Fibroblast of peridontal ligament (primary cell): ENCODE measurements at regions not wholly inside any gene's neighbourhood (a gene's known extent, or its start where the extent isn't known, plus 50 kb on each side); places are given as distances from the start of the nearest gene placed in this dataset.

Experiments used
- DNase-seq: peaks from one replicate; pipeline ENCODE4 v3.0.0-alpha.2; 2010; ENCODE audit errors: extremely low read depth

- DNase-seq, result no peak
These were observed 326.7 kb downstream of the ATP23 start for GRCh38 chr12:58268069-58268468.

DNA sequence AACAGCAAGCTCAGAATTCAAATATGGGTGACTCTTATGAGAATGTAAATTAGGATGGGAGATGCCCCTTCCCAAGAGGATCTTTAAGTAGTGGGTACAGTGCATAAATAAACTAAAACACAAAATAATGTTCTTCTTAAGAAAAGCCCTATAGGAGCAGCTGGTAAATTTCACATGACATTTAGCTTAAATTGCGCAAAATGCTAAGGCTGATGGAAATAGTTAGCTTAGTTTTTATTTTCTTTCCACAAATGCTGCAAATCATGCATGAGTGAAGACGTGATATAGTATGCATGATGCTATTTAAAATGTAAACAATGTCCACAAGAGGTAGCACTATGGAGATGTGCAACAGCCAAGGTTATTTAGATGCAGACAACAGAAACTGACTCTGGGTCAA lies 328.1 kb downstream of the ATP23 start:
- DNase-seq, result no peak

DNA sequence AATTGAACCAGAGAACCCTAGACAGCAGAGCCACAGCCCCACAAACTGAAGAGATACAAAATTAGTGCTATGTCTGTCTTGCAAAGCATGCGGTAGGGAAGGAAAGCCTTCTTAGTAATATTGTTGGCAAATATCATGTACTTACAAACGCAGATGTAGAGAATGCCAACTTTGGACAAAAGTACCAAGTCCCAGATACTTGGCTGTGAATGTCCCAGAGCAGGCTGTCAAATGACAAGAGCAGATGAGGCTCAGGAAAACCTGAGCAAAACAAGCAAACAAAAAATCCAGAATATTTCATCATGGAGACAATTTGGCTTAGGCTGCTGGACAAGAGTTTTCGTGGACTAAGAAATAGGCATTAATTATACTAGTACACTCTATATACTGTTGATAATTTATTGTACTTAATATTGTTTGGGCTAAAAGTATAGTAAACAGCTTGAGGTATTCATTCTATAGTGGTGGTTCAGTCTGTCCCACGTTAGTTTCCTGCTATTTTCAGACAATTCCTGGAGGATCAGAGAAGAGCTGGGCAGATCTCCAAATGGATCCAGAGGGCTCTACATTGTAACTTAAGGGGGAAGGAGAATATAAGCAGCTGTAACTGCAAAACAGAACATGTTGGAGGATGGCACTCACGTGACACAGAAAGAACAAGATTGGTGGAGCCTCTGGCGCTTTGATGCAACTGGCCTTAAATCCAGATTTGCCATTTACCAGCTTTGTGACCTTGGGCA lies 329.8 kb downstream of the ATP23 start:
- DNase-seq, result no peak

- no peak for DNase-seq
These were observed 331.1 kb downstream of the ATP23 start for GRCh38 chr12:58272461-58272860.

DNA sequence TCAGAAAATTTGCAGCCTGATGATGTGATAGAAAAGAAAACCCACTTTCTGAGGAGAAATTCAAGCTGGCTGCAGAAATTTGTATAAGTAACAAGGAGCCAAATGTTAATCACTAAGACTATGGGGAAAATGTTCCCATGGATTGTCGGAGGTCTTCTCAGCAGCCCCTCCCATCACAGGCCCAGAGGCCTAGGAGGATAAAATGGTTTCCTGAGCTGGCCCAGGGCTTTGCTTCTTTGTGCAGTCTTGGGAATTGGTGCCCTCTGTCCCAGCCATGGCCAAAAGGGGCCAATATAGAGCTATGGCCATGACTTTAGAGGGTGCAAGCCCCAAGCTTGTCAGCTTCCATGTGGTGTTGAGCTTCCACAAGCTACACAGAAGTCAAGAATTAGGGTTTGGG lies 335.9 kb downstream of the ATP23 start:
- DNase-seq, result no peak

GRCh38 chr12:58283553-58283952 lies 342.2 kb downstream of the ATP23 start:
- no peak for DNase-seq

DNA sequence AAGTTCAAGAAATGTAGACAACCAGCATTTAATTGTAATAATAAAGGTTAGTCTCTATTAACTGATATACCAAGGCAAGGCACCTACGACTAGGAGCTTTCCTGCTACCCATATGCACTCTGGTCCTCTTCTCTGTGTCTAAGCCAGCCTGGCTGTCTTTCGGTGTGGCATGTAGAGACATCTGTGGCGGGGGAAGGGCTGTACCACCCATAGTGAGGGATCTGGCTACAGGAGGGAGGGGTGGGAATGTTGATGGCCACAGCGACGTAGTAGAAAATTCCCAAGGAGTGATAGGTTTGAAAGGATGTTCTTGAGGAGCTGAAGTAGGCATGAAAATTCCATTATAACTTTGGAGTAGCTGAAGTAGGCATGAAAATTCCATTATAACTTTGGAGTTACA lies 344.2 kb downstream of the ATP23 start:
- DNase-seq, result no peak

DNA sequence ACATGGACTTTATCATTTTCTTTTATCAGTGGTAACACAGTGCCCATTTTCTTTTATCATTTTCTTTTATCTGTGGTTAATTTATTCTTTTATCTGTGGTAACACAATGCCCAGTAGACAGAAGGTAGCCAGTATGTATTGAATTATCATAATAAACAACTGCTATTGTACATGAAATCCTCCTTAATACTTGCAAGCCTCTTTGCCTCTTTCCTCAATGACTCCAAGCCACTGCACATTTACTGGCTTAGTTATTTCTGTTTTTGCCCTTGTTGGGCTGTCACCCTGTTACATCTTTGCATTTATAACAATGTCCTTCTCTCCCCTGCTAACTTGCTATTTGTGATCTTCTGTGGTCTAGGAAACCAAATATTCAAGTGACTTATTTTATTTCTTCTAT lies 345.0 kb downstream of the ATP23 start:
- no peak for DNase-seq

DNA sequence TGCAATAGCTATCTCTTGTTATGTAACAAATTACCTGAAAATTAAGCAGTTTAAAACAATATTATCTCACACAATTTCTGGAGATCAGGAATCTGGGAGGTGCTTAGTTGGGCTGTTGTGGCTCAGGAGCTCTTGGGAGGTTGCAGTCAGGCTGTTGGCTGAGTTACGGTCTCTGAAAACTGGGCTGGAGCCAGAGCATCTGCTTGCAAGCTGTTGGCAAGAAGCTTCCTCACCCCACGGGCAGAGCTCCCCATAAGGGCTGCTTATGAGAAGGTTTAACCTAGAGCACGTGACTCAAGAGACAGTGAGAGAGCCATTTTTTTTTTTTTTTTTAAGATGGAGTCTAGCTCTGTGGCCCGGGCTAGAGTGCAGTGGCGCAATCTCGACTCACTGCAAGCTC lies 346.8 kb downstream of the ATP23 start:
- DNase-seq, result peak; percentile 89

DNA sequence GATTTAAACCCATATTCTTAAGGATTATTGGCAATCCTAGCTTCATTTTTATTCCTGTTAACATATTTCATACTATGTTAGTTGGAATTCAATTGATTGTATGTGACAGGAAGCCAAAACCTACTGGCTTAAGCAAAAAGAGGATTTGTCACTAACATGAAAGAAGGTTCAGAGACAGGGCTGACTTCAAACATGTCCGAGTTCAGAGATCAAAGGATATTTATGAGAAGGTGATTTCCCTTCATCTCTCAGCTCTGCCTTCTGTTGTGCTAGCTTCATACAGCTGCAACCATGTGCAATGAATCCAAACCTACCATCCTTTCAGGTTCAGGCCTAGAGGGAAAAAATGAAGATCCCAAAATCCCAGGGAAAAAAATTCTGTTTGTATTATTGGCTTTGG lies 349.7 kb downstream of the ATP23 start:
- no peak for DNase-seq

GRCh38 chr12:58293308-58293982 lies 352.1 kb downstream of the ATP23 start:
- no peak for DNase-seq

GRCh38 chr12:58295268-58295667 lies 353.9 kb downstream of the ATP23 start:
- no peak for DNase-seq

DNA sequence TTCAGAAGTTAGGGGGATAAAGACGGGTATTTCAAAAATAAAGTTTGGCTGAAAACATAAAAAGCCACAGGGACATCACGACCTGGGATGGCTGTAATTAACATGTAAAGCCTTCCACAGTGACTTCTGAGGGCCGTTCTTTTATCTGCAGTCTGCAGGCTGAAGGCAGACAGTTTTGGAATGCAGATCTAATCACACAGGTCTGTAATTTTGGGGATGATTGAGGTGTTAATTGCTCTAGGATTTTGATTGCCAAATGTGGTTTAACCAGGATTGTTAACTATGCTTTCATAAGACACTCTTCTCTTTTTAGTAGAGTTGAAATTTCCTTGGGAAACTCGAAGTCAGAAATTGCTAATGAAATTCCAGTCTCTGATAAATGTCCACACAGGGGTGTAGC lies 355.5 kb downstream of the ATP23 start:
- no peak for DNase-seq

GRCh38 chr12:58298803-58299202 lies 357.4 kb downstream of the ATP23 start:
- DNase-seq, result no peak

- no peak for DNase-seq
These were observed 358.0 kb downstream of the ATP23 start for GRCh38 chr12:58299371-58299770.

- DNase-seq, result no peak
These were observed 359.8 kb downstream of the ATP23 start for GRCh38 chr12:58301038-58301729.

DNA sequence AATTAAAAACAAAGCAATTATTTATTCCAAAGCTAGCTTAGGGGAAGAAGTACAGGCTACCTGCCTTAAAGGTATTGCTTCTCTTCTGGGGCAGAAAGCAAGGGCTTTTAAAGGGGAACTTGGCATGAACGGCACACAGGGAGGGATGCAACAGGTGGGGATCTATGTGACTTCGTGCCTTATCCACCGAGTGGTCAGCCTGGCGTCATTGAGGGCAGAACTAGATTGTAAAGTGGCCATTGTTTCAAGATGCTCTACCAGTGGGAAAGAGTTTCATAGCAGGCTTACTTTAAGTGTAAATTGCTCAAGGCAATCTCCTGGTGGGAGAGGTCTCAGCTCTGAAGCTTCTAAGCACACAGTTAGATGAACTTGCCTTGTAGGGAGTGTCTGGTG lies 360.4 kb downstream of the ATP23 start:
- DNase-seq, result no peak

DNA sequence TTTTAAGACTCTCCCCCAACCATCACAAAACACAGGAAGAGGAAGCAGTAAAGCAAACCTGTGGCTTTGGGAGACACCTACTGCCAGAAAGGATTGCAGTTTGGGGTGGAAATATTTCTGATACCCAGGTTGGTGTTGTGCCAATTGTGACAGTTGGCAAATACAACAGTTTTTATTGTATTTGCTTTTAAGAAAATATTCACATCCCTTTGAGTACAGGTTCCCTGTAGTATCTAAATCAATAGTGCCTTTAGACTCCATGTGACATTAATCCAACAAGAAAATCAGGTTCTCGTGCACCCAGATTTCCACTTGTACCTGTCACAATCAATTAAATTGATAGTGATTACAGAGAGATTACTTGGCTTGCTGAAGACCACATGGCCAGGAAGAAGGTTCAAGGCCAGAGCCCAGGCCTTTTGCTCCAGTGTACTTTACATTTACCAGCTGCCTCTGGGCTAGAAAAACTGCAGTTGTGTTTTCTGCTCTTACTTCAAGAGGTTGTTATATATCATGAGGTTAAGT lies 361.2 kb downstream of the ATP23 start:
- DNase-seq, result no peak

DNA sequence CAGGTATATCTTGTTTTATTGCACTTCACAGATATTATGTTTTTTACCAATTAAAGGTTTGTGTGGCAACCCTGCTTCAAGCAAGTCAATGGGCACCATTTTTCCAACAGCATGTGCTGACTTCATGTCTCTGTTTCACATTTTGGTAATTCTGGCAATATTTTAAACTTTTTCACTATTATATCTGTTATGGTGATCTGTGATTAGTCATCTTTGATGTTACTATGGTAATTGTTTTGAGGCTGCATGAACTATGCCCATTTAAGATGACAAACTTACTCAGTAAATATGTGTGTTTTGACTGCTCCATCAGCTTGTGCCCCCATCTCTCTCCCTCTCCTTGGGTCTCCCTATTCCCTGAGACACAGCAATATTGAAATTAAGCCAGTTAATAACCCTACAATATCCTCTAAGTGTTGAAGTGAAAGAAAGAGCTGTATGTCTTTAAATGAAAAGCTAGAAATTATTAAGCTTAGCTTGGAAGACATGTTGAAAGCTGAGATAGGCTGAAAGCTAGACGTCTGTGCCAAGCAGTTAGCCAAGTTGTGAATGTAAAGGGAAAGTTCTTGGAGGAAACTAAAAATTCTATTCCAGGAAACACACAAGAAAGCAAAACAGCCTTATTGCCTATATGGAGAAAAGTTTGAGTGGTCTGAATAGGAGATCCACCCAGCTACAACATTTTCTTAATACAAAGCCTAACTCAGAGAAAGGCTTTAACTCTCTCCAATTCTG lies 365.1 kb downstream of the ATP23 start:
- peak; percentile 16 for DNase-seq

- DNase-seq, result no peak
These were observed 368.4 kb downstream of the ATP23 start for GRCh38 chr12:58309806-58310205.

DNA sequence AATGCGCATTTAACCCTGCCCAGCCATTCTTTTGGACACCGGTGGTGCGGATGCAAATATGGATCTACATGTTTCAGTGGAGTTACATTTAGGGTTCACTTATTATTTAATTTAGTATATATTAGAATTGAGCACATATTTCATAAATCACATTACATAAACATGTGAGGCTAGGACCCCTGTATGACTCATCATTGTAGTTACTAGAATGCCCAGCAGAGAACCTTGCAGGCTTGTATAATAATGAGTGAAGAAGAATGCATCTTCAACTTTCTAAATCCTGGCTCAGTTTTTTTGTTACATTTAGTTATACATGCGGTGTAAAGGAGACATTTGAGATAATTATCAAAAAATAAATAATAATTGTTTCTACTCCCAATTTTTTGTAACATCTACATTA lies 369.0 kb downstream of the ATP23 start:
- DNase-seq, result no peak
